GM12891 (cell line): ENCODE measurements at regions not wholly inside any gene's neighbourhood (a gene's known extent, or its start where the extent isn't known, plus 50 kb on each side); places are given as distances from the start of the nearest gene placed in this dataset.

Experiments
- DNase-seq: peaks from one replicate; pipeline ENCODE4 v3.0.0; 2011; ENCODE audit warnings: low spot score; ENCODE audit not compliant: insufficient read length
- FAIRE-seq: peaks from 2 replicates; lab custom pipeline; 2011; peaks lifted over from hg19 to GRCh38; lab: Jason Lieb, UNC
- PAX5 ChIP-seq: IDR thresholded peaks from 2 replicates; pipeline ENCODE4 v1.6.1; 2011; ENCODE audit warnings: low read length, moderate library complexity, mild to moderate bottlenecking; ENCODE audit not compliant: insufficient read depth, severe bottlenecking
- POLR2A ChIP-seq: IDR thresholded peaks from 2 replicates; pipeline ENCODE4 v1.6.1; 2011; ENCODE audit warnings: low read depth, low read length, control low read depth
- POLR2AphosphoS5 ChIP-seq: IDR thresholded peaks from 2 replicates; pipeline ENCODE4 v1.6.1; 2011; ENCODE audit warnings: low read depth, low read length, control low read depth
- POU2F2 ChIP-seq: IDR thresholded peaks from 2 replicates; pipeline ENCODE4 v1.6.1; 2011; ENCODE audit warnings: low read depth, mild to moderate bottlenecking, control low read depth, low read length, moderate library complexity
- SPI1 ChIP-seq: IDR thresholded peaks from 2 replicates; pipeline ENCODE4 v1.6.1; 2011; ENCODE audit warnings: low read depth, low read length, control low read depth
- TAF1 ChIP-seq: IDR thresholded peaks from 2 replicates; pipeline ENCODE4 v1.6.1; 2011; ENCODE audit warnings: low read depth, low read length, control low read depth

GRCh38 chr18:10065296-10065695, 151.5 kb downstream of the VAPA start:
- FAIRE-seq (no peak), DNase-seq (no peak)

DNA sequence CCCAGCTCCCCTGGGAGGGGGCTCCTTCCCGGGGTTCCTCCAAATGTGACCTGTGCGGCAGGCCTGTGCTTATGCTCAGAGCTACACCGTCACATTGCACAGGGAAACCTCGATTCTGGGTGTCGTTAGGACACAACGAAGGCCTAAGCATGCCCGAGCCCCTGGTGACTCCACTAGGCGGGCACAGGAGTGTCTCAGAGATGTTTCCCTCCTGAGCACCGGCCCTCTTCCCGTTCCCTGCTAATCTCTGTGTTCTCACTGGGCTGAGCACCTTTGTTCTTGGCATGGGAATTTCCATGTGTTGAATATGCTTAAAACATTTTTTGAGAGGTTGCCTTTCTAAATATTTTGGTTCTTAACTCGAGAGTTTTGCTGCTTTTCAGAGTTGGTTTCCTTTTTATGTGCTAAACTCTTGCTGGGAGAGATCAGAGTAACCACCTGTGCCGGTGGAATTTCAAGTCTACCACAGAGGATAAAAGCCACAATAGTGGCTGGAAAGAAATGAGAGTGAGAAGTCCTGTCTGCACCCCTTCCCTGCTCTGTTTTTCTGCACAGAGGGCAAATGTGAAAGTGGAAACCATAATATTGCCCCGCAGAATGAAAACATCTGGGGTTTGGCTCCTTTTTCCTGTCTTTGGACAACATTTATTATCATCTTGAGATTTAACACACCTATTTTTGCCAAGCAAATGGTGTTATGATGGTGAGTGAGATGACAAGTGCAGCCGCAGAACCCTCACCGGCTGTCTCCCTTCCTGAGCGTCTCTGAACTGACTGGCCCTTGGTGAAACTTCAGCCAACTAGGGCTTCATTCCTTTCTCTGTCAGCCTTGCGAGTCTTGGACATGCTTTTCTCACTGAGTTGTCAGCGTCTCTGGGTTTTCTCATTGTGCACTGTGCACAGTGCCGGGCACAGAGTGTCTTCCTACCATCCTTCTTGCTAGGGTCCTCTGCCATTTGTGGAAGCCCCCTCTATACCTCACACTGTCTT, 154.1 kb downstream of the VAPA start:
- no peak for TF ChIP-seq POU2F2
- TF ChIP-seq POLR2A, result no peak
- TF ChIP-seq PAX5, result no peak
- no peak for TF ChIP-seq TAF1
- no peak for TF ChIP-seq SPI1
- TF ChIP-seq POLR2AphosphoS5, result no peak
- FAIRE-seq (no peak), DNase-seq (no peak)

More at GRCh38 chr18:10065296-10065695, 151.5 kb downstream of the VAPA start:
- TF ChIP-seq POLR2AphosphoS5 (no peak), PAX5 (no peak), POU2F2 (no peak), TAF1 (no peak), SPI1 (no peak), POLR2A (no peak)

GRCh38 chr18:10068766-10069567, 155.2 kb downstream of the VAPA start:
- FAIRE-seq, result no peak
- no peak for DNase-seq
- TF ChIP-seq SPI1 (no peak), POLR2AphosphoS5 (no peak), POLR2A (no peak), PAX5 (no peak), POU2F2 (no peak), TAF1 (no peak)

- no peak for FAIRE-seq
- TF ChIP-seq POLR2AphosphoS5 (no peak), PAX5 (no peak), SPI1 (no peak), POLR2A (no peak), TAF1 (no peak), POU2F2 (no peak)
These were observed 156.8 kb downstream of the VAPA start for GRCh38 chr18:10070561-10071000.

DNA sequence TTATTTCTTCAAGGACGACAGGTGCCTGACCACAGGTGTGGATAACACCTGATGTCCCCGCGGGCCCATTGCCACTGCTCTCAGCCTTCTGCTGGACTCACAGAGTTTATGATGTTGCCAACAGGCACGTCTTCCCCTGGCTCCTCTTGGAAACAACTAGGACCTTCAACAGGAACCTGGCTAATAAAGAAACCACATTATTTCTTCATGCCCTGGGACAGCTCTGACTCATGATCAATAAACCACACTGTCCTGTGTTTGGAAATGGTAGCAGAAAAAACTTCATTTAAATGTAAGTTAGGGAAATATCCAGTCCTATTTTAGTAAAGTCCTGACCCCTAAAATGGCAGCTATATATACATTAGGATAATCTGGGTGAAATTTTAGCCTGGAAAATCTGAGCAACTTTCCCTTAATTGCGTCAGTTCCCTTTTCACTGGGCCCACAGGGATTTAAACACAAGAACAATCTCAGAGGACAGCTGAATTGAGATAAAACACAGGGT, 158.9 kb downstream of the VAPA start:
- no peak for DNase-seq
- FAIRE-seq, result no peak
- TF ChIP-seq POU2F2 (no peak), PAX5 (no peak), POLR2AphosphoS5 (no peak), POLR2A (no peak), SPI1 (no peak), TAF1 (no peak)

More at GRCh38 chr18:10070561-10071000, 156.8 kb downstream of the VAPA start:
- DNase-seq, result no peak

- TF ChIP-seq PAX5, result no peak
- no peak for TF ChIP-seq POU2F2
- TF ChIP-seq POLR2A, result no peak
- no peak for TF ChIP-seq SPI1
- no peak for TF ChIP-seq TAF1
- no peak for TF ChIP-seq POLR2AphosphoS5
- FAIRE-seq, result no peak
- no peak for DNase-seq
These were observed 160.3 kb downstream of the VAPA start for GRCh38 chr18:10074110-10074509.

DNA sequence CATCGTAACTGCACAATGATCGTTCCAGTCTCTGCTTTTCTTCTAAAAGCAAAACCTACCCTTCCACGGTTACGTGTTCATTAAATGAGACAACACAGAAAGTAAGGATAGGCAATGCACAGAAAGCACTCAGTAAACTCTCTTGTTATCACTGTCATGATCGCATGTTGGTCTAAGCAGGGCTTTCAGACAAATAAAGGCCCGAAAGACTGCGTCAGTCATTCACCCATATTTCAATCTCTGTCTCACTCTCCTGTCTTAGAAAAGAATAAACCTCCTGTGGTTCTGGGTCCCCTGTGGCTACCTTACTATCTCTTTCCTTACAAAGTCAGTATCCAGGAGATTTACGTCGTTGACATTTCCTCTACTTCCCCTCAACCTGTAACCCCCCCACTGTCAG, 160.9 kb downstream of the VAPA start:
- DNase-seq, result no peak
- no peak for FAIRE-seq
- no peak for TF ChIP-seq PAX5
- TF ChIP-seq TAF1, result no peak

DNA sequence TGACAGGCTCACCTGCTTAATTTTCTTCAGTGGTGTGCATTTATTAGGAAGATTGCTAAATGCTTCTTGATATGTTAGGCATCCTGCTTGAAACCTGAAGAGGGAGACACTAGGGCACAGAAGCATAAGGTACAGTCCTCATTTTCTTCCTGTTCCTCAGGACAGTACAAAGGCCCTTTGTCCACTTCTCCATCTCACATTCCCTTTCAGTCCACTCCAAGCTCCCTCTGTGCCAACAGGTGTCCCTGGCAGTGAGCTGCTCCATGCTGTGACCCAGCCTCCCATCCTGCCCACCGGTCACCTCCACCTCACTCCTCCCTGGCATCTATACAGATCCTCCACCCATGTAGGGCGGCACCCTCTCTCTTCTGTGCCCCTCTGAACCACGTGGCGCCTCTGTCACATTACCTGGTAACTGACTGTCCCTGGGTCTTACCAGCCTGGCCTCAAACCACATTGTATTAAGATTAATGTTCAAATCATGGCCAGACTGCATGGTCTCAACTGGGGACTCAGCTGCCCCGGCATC, 162.8 kb downstream of the VAPA start:
- DNase-seq (no peak), FAIRE-seq (no peak)
- no peak for TF ChIP-seq POU2F2

- TF ChIP-seq TAF1, result no peak
- no peak for TF ChIP-seq SPI1
- no peak for TF ChIP-seq POLR2A
- TF ChIP-seq POLR2AphosphoS5, result no peak
- TF ChIP-seq PAX5, result no peak
- TF ChIP-seq POU2F2, result no peak
- FAIRE-seq (no peak), DNase-seq (no peak)
These were observed 164.2 kb downstream of the VAPA start for GRCh38 chr18:10077986-10078385.
